ENCODE measurements at regions not wholly inside any gene's neighbourhood (a gene's known extent, or its start where the extent isn't known, plus 50 kb on each side); places are given as distances from the start of the nearest gene placed in this dataset.

- TF ChIP-seq POLR2AphosphoS5 (IDR thresholded peaks at IDR 0.05) = no peak
- TF ChIP-seq CTCF (IDR thresholded peaks at IDR 0.05 in 8 of 11, conservative IDR thresholded peaks at IDR 0.05 in 3 of 11) = no peak
- H3K4me3 ChIP-seq = no peak overlapping the region
- H3K36me3 ChIP-seq = no peaks in the 10 kb centered on the region
- H3K4me1 ChIP-seq = peaks cover 0 to 12% (median 0%) of the 10 kb centered on the region in 6 donors
- H3K27ac ChIP-seq = no peak overlapping the region
- H3K9me3 ChIP-seq = no peaks in the 10 kb centered on the region
- DNase-seq = no peak
- peaks cover 0 to 29% (median 0%) of the 10 kb centered on the region in 7 donors for H3K27me3 ChIP-seq (replicated peaks in 1 of 7)
- WGBS, 5 donors = 54 to 85% (median 80%) methylated on average over 2 of the region's 2 CpGs
- intact Hi-C loops (cut with DNase I; ENCODE audit: low total_unique reads) = no loop called here
Measured at GRCh38 chr1:31502253-31502652, 74.1 kb upstream of the TINAGL1 start.

DNA sequence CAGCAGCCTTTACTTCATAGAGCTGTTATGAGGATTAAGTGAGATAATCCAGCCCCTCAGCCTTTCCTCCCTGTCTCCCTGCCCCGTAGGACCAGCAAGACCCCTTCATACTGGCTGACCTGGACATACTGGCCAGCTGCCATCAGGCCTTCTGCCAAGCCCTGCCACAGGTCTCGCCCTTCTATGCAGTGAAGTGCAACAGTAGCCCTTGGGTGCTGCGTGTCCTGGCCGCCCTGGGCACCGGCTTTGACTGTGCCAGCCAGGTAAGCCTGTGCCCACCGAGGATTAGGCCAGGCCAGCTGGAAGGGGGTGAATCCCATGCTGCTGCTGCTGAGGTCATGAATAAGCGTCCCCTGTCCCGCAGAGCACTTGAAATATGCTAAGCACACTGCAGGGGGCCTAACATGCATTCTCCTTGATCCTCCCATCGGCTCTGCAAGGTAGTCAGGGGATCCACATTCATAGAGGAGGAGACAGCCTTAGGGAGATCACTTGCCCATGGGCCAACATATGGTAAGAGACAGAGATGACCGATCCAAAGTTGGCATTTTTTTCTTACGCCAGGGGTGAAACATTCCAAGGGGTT lies 73.3 kb upstream of the TINAGL1 start:
- peaks cover 0 to 33% (median 0%) of the 10 kb centered on the region in 7 donors for H3K27me3 ChIP-seq (replicated peaks in 1 of 7)
- no peaks in the 10 kb centered on the region for H3K9me3 ChIP-seq
- H3K4me3 ChIP-seq = no peak overlapping the region
- peaks cover 0 to 12% (median 0%) of the 10 kb centered on the region in 6 donors for H3K4me1 ChIP-seq
- intact Hi-C loops (cut with DNase I; ENCODE audit: low total_unique reads) = no loop called here
- WGBS, 5 donors = 71 to 83% (median 80%) methylated on average over 11 of the region's 11 CpGs
- H3K27ac ChIP-seq = no peak overlapping the region
- DNase-seq = no peak
- TF ChIP-seq POLR2AphosphoS5 (IDR thresholded peaks at IDR 0.05) (no peak), POLR2A (IDR thresholded peaks at IDR 0.05) (no peak), CTCF (IDR thresholded peaks at IDR 0.05 in 8 of 11, conservative IDR thresholded peaks at IDR 0.05 in 3 of 11) (no peak)
- H3K36me3 ChIP-seq = no peaks in the 10 kb centered on the region

DNA sequence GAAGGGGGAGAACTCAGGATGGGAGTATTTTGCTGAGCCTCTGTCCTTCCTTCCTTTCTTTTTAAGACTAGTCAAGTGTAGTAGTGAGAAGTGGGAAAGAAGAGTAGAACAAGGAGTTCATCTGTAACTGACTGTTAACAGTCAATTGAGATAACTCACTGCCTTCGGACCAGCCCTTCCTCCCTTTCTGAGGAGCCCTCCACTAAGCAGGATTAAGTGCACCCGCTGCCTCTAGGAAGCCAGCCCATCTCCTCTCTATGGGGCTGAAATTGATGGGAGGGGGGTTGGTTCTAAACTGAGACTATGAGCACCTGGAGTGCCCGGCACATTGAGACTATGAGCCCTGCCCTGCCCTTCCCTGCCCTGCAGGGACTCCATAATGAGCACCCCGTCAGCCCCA lies 72.7 kb upstream of the TINAGL1 start:
- intact Hi-C loops (cut with DNase I; ENCODE audit: low total_unique reads) = no loop called here
- Histone ChIP-seq H3K27ac (no peak overlapping the region), H3K9me3 (no peaks in the 10 kb centered on the region), H3K4me1 (peaks cover 0 to 12% (median 0%) of the 10 kb centered on the region in 6 donors), H3K36me3 (no peaks in the 10 kb centered on the region), H3K4me3 (no peak overlapping the region), H3K27me3 (replicated peaks in 1 of 7) (peaks cover 0 to 33% (median 0%) of the 10 kb centered on the region in 7 donors)
- TF ChIP-seq POLR2A (IDR thresholded peaks at IDR 0.05) (no peak), POLR2AphosphoS5 (IDR thresholded peaks at IDR 0.05) (no peak), CTCF (IDR thresholded peaks at IDR 0.05 in 8 of 11, conservative IDR thresholded peaks at IDR 0.05 in 3 of 11) (no peak)
- no peak for DNase-seq
- WGBS, 5 donors = 57 to 77% (median 72%) methylated on average over 3 to 4 of the region's 4 CpGs

DNA sequence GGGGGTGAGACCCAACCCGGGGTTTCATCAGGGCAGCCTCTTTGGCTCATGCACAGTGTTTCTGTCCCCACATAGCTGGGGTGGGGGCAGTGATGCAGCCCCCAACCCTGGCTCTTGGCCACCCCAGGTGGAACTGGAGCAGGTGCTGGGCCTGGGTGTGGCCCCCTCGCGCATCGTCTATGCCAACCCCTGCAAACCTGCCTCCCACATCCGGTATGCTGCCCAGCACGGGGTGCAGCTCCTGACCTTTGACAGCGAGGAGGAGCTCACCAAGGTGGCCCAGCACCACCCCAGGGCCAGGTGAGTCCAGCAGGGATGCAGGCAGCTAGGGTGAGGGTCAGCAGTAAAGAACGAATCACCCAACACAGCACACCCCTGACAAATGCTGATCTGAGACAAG lies 72.3 kb upstream of the TINAGL1 start:
- intact Hi-C loops (cut with DNase I; ENCODE audit: low total_unique reads) = no loop called here
- H3K36me3 ChIP-seq = no peaks in the 10 kb centered on the region
- no peak for TF ChIP-seq POLR2A (IDR thresholded peaks at IDR 0.05)
- TF ChIP-seq POLR2AphosphoS5 (IDR thresholded peaks at IDR 0.05) = no peak
- TF ChIP-seq CTCF (IDR thresholded peaks at IDR 0.05 in 8 of 11, conservative IDR thresholded peaks at IDR 0.05 in 3 of 11) = no peak
- no peak overlapping the region for H3K27ac ChIP-seq
- no peaks in the 10 kb centered on the region for H3K9me3 ChIP-seq
- no peak overlapping the region for H3K4me3 ChIP-seq
- H3K27me3 ChIP-seq (replicated peaks in 1 of 7) = peaks cover 0 to 33% (median 0%) of the 10 kb centered on the region in 7 donors
- WGBS, 5 donors = 68 to 88% (median 73%) methylated on average over 4 to 8 of the region's 8 CpGs
- peaks cover 0 to 12% (median 0%) of the 10 kb centered on the region in 6 donors for H3K4me1 ChIP-seq
- DNase-seq = no peak
